OCI-LY1 (cell line): ENCODE measurements at regions not wholly inside any gene's neighbourhood (a gene's known extent, or its start where the extent isn't known, plus 50 kb on each side); places are given as distances from the start of the nearest gene placed in this dataset.

ENCODE experiments used
- EZH2 ChIP-seq: fragments of 200-600 bp; sonication (generic), shearing (Covaris generic); IDR thresholded peaks from 2 replicates; pipeline ENCODE4 v1.8.0; 2017; ENCODE audit warnings: borderline replicate concordance, mixed run types, mild to moderate bottlenecking, antibody characterized with exemption, low read length, moderate library complexity, mixed read lengths
- TF ChIP-seq, protein P1 (sequence below): fragments of 200-600 bp; sonication (generic), shearing (Covaris generic); IDR thresholded peaks from 2 replicates; pipeline ENCODE4 v1.5.1; 2017; ENCODE audit warnings: mild to moderate bottlenecking, antibody characterized with exemption, low read length, moderate library complexity, mixed read lengths

DNA sequence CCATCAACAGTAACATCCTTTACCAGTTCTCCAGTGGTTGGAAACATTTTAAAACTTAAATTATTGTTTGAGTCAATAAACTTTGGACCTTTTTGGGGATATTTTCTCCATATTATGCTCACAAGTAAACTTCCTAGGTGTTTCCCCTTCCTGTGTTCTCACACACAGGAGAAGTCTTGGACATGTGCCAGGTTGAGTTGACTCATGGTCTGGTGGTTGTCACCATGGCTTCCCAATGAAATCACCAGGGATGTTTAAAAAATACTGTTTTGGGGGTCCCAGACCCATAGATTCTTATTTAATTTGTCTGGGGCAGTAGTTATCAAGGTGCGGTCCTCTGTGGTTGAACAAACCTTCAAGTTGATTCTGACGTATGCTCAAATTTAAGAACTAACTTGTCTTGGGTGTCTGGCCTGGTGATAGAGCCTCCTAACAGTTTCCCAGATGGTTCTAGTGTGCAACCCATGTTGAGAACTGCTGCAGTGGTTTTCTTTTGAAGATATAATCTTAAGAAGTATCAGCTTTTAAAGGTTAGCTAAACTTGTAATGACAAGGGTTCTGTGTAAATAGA, 291.8 kb downstream of the EDEM1 start:
- no peak for TF ChIP-seq EZH2
- TF ChIP-seq, protein P1, sequence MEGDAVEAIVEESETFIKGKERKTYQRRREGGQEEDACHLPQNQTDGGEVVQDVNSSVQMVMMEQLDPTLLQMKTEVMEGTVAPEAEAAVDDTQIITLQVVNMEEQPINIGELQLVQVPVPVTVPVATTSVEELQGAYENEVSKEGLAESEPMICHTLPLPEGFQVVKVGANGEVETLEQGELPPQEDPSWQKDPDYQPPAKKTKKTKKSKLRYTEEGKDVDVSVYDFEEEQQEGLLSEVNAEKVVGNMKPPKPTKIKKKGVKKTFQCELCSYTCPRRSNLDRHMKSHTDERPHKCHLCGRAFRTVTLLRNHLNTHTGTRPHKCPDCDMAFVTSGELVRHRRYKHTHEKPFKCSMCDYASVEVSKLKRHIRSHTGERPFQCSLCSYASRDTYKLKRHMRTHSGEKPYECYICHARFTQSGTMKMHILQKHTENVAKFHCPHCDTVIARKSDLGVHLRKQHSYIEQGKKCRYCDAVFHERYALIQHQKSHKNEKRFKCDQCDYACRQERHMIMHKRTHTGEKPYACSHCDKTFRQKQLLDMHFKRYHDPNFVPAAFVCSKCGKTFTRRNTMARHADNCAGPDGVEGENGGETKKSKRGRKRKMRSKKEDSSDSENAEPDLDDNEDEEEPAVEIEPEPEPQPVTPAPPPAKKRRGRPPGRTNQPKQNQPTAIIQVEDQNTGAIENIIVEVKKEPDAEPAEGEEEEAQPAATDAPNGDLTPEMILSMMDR: no peak
